22Rv1 (cell line): ENCODE measurements at regions not wholly inside any gene's neighbourhood (a gene's known extent, or its start where the extent isn't known, plus 50 kb on each side); places are given as distances from the start of the nearest gene placed in this dataset.

Experiments
- ZFX ChIP-seq: fragments of 450-650 bp; IDR thresholded peaks from 2 replicates; pipeline ENCODE4 v1.6.1; 2017; ENCODE audit warnings: antibody characterized with exemption, borderline replicate concordance
- TF ChIP-seq, protein P1 (sequence below): fragments of 450-650 bp; IDR thresholded peaks from 2 replicates; pipeline ENCODE4 v1.5.1; 2017; ENCODE audit warnings: mild to moderate bottlenecking

DNA sequence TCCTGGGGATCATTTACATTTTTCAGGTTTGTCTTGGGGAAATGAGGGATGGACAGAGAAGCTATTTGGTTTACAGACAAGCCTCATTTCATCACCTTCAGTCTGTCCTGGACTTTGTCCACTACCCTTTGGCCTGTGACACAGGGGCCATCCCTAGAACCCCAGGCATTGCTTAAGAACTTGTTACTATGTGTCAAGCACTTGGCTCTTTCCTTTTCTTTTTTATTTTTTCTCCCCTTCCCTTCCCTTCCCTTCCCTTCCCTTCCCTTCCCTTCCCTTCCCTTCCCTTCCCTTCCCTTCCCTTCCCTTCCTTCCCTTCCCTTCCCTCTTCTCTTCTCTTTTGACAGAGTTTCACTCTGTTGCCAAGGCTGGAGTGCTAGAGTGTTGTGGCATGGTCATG, 253.1 kb downstream of the OLFM4 start:
- TF ChIP-seq, protein P1, sequence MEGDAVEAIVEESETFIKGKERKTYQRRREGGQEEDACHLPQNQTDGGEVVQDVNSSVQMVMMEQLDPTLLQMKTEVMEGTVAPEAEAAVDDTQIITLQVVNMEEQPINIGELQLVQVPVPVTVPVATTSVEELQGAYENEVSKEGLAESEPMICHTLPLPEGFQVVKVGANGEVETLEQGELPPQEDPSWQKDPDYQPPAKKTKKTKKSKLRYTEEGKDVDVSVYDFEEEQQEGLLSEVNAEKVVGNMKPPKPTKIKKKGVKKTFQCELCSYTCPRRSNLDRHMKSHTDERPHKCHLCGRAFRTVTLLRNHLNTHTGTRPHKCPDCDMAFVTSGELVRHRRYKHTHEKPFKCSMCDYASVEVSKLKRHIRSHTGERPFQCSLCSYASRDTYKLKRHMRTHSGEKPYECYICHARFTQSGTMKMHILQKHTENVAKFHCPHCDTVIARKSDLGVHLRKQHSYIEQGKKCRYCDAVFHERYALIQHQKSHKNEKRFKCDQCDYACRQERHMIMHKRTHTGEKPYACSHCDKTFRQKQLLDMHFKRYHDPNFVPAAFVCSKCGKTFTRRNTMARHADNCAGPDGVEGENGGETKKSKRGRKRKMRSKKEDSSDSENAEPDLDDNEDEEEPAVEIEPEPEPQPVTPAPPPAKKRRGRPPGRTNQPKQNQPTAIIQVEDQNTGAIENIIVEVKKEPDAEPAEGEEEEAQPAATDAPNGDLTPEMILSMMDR: no peak
- no peak for TF ChIP-seq ZFX
